Left forelimb (tissue), 1 donor: ENCODE measurements at regions not wholly inside any gene's neighbourhood (a gene's known extent, or its start where the extent isn't known, plus 50 kb on each side); places are given as distances from the start of the nearest gene placed in this dataset.

Experiments used
- DNase-seq: peaks from one replicate; pipeline ENCODE4 v3.0.0-alpha.2; 2018; ENCODE audit warnings: low spot score

DNA sequence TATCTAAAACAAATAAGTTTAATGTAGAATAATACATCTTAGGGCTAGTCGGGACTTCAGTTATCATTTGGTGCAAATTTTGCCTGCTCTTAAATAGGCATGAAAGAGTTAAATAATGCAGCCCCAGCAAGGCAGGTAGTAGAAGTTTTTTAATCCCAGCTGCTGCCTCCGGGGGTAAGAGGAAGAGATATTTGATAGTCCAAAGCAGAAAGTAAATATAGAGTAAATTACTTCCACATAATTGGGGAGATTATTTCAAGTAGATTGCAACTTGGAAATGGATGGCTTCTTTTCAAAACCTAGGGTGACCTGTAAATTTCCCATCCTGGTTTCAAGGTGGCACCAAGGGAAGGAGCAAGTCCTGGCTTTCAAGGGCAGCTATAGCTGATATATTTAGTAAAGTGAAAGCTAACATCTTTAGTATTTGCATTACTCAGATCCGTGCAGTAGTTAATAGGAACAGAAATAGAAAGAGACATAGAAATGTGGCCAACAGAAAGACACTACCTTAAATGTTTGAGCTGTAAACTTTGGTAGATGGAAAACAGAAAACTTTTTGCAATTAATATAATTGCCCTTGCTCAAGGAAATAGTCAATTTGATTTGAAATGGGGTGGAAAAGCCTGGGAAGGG is 109.1 kb downstream of the LMO4 start:
- no peak for DNase-seq

DNA sequence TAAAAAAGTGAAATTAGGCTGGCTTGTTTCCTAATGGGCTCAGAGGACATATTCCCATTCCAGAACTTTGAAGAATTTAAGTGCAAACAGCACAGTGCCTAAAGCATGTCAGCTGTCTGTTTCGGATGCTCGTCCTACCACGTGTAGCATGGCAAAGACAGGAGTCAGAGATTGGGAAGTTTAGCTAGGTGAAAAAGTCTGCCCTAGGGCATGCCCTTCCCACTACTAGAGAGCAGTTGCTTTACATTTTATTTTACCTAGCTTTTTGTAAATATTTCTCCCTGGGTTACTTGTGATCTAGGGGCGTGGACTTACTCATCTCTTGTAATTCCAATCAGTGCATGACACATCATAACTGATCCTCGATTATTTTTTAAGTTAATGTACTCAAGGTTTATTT is 111.1 kb downstream of the LMO4 start:
- DNase-seq: no peak

DNA sequence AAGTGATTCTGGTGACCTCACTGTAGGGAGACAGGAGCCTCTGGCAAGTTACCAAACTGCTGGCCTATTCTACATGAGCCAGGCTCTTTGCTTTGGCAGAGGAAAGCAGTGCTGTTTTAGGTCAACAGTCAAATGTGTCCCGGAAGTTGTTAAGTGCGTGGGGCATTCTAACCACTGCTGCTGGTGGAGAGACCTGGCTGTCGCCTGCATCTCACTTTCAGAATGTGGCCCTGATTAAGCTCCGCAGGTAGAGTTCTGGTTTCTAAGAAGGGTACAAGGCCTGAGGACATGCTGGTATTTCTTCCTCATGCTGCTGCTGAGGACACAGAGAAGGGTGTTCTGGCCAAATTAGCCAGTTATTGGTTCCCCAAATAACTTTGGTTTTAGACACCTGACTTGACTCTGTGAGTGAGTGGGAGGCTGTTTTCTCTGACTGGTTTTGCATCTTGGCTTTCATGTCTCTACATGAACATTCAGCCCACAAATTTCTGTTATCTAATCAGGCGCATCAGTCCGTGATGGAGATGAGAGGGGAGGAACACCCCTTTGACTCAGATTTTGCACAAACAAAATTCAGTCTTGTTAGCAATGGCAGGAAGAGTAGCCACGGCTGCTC is 120.8 kb downstream of the LMO4 start:
- DNase-seq: no peak

DNA sequence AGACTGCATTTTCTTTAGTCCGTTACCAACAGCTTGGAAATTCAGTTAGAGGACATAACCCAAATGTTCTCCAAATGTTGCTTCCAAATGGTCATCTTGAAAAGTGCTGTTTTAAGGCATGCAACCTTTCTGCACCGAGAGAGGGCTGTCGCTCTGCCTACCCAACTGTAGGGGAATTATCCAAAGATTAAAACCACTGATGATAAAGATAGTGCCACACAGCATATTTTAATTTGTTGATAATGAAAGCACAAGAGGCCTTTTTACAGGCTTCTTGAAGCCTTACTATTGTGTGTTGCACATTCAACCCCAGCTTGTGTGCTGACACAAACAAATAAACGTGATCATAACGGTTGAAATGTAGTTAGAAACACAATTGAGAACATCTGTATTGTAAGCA is 121.5 kb downstream of the LMO4 start:
- DNase-seq: no peak

DNA sequence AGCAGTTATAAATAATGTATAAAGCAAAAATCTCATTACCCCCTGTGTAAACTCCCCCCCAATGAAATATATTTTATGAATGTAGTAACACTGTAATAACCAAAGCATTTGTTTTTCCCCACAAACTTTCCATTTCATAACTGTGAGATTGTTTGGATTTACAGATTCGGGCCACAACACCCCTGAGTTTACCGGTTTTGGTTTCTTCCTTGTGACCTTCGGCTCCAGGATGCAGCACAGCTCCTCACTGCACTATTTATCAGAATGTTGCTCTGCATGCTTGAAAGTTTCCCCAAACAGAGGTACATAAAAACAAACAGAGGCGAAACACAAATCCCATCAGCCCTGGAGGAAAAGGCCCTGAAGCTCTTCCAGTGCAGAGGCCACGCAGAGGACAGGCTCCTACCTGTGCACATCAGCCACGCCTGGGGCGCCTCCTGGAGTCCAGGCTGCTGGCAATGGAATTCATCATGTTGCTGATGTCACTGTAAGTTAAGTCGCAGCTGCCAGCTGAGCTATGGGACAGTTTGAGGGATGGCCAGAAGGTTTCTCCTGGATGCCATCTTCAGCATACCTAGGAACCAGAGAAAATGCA is 122.0 kb downstream of the LMO4 start:
- DNase-seq: no peak

DNA sequence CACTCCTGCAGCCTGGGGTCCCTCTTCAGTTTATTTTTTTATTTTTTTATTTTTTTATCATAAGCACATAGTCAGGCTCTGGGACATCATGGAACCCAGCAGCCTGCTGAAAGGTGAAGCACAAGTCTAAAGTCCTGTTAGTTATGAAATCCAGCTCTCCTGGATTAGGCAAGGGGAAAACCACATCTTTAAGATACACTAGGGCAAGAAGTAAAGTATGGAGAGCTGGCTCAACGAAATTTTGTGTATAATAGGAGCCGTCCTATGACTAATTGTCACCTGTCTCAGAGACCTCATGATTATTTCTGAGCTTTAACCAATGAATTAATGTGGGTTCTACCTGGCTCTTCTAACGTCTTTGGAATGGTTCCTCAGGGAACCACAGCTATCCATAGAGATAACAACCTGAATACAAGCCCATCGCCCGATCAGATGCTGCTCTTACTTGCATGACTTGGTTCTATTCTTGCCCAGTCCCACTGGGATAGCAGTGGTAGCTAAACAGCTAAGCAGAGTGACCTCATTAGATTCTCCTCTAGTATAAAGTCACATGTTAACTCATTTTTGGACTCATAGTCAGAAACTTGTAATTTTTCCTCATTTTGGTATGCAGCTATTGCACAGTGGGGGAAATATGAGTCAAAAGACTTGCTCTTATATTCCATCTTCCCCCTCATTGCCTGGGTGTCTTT is 122.7 kb downstream of the LMO4 start:
- no peak for DNase-seq

DNA sequence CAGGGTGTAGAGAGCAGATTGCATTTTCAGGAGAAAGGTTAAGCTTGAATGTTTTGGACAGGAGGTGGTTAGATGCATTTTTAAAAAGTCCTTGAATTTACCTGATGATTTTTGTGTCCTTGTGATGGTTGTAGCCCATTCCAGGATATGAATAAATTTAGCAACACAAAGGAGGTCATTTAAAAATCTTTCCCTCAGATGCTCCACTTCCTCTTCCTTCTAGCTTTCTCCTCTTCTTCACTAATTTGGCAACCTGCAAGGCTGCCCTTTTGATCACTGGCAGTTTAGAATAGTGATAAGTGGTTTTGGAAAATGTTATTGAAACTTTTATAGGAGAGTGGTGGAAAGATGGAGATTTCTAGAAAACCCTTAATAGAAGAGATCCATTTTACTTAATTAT is 124.0 kb downstream of the LMO4 start:
- no peak for DNase-seq

DNA sequence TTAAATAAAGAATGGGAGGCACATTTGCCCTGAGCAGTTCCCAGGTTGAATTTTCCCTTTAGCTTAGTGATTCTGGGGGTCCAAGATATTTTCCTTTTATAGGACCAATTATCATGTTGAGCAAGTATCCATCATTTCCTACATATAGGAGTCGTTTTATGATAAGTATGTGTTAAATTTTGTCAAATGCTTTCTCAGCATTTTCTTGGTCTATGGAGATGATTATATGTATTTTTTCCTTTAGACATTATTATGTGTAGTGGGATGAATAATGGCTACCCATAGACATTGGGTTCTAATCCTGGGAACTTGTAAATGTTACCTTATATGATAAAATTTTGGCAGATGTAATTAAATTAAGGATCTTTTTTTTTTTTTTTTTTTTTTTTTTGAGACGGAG is 128.7 kb downstream of the LMO4 start:
- no peak for DNase-seq

DNA sequence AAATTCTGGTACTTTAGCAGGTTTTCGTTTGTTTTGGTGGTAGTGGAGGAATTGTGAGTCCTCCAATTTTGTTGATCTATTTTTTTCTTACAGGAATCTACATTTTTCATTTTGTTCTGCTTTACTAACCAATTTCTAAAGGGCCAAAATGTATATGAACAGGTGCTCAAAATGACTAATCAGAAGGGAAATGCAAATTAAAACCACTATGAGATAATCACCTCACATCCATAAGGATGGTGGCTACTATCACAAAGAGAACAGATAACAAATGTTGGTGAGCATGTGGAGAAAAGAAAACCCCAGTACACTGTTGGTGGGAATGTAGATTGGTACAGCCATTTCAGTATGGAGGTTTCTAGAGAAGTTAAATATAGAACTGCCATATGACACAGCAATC is 134.2 kb downstream of the LMO4 start:
- no peak for DNase-seq

DNA sequence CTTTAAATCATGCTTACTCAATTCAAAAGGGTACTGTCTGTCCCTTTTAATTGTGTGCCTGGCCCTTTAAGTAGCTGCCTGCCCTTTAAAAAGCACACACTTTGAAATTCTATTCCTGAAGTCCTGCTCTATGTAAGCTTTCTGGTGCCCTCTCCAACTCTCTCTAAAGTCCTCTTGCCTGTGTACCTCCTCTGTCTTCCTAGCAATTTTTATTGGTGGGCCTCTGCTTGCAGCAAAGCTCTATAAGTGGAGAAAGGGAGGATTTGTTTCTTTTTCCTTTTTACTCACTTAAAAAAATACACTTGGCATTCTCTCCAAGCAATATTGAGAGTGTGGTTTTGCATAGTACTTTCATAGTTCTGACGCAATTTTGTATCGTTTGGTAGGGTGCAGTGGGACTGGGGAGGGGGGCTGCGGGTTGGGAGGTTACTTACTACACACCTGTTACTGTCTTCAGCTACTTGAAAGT is 135.4 kb downstream of the LMO4 start:
- no peak for DNase-seq

DNA sequence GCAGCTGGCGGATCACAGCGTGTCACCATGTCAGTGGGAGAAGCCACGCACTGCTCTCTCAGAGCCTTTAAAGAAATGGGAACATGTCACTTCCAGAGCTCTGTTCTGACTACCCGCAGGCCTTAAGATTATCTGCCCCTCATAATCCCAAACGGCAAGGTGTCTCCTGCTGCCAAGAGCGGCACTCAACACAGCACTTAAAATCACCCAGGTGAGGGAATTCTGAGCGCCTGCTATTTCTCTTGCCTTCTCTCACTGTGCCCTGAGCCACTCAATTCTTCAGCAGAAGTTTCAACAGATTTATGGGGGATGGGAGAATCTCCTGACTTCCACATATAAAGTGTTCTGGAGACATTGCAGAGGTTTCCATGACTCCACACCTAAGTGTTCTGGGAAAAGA is 137.9 kb downstream of the LMO4 start:
- no peak for DNase-seq

DNA sequence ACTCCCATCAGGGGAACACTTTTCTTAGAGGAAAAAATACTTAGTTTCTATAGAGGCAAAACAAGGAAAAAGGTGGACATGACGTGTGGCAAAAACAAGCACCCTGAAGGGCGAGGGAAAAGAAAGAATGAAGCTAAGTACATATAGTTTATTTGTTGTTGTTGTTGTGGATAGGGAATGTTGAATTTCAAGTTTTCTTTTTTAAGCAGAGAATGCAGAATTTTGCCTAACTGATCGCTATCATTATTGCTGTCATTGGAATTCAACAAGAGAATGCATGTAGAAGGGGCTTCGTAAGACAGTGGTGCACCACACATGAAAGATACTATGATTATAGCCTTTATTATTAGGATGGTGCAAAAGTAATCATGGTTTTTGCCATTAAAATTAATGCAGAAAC is 144.0 kb downstream of the LMO4 start:
- DNase-seq: no peak

DNA sequence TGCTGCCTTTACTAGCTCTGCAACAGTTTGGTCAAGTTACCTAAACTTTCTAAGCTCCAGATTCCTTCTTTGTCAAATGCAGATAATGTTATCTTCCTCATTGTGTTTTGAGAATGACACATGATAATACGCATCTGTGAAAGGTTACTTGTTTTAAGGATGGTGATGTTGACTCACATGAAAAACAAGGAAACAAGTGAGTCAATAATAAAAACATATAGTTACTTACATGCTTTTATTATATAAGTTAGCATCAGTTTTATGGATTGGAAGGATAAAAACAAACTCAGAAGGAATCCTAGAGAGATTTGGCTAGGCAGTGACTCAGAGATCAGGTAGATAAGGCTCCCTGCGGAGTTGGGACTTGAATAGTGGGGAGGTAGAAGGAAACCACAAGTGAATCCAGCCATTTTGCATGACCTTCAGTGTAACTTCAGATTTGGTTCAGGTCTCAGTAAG is 144.6 kb downstream of the LMO4 start:
- no peak for DNase-seq

DNA sequence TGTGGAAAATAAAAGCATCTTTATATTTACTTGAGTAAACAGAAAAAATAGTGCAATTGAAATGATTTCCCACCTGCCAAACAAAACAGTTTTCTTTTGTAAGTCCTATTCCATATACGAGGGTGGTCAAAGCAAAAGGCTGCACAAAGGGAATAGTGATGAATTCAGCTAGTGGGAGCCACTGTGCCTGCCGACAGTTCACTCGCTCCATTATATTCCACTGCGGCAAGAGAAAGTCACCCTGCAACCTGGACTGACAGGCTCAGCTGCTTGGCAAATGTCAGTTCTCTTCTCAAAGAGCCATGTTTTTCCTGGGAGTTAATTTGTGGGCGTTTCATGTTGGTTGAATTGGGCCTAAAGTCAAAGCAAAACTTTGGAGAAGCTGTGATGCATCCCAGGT is 145.4 kb downstream of the LMO4 start:
- no peak for DNase-seq

DNA sequence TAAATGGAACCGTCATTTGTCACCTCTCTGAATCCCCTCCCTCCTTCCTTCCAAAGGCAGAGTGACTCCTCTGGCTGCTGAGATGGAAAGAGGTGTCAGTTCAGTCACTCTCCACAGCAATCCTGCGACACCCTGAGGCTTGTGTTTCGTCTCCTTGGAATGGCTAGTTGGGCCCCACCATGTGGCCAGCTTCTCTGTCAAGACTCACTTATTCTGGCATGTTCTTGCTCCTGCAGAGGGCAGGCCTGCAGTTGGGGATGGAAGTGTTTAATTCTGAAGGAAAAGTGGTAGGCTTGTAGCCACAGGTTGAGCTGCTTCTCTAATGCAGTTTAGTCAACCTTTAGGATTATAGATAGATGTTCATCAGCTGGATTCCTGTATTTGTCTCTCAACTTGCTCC is 149.6 kb downstream of the LMO4 start:
- DNase-seq: no peak

DNA sequence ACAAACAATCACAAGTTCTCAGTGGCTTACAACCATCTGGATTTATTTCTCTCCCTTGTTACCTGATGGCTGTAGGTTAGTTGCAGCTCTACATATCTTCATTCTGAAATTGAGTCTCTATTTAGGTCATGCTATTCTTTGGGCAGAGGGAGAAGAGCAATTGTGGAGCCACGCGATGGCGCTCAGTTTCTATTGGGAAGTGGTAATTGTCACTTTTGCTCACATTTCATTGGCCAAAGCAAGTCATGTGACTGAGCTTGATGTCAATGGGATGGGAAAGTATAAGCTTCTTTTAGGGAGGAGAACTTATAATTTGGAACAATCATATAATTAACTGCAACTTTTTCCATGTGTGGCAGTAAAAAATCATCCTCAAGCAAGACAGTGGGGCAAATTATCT is 166.5 kb downstream of the LMO4 start:
- DNase-seq: no peak

DNA sequence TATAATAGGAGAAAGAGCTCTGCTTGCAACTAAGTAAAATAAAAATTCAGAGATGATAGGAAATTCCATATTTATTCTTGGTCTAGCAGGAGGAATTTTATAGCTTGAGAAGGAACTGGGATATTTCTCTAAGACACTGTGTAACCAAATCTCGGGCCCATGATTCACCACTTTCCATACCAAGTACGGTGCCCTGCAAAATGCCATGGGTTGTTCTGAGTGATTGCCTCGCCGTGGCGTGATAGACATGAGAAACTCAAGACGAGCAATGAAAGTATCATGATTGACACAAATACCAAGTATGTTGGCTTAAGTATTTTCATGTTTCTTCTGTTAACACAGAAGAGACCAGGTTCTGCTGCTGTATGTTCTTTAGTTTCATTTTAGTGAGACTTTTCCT is 167.2 kb downstream of the LMO4 start:
- DNase-seq: no peak

DNA sequence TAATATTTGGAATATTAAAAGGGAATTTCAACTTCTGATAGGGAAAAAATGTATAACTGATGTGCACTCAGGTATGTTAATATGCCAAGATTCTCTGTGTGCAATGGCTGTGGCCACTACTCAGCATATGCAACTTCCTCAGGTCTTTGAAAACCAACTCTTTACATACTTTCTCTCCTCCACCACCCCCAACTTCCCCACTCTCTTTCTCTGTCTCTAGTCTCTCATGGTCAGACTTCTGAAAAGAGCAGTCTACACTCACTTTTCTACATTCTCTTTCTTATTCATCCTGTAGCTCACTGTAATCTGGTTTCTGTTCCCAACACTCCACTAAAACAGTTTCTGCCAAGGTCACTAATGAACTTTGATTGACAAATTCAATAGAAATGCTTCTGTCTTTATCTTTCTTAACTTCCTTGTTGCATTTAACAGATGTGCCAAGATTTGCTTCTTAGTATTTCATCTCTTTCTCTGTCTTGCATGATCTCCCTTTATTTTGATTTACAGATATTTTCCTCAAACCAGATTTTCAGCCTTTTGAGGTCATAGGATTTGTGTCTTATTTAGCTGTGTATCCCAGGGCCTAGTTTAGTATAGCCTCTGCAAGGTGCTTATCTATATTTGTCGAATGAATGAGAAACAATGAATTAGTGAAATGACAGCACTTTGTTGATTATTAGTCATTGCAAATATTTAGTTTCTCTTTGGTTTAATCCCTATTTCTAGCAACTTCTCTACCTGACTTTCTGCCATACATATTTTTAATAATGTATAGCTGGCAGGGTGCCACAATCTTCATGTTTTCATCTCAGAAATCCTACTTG is 168.9 kb downstream of the LMO4 start:
- no peak for DNase-seq

DNA sequence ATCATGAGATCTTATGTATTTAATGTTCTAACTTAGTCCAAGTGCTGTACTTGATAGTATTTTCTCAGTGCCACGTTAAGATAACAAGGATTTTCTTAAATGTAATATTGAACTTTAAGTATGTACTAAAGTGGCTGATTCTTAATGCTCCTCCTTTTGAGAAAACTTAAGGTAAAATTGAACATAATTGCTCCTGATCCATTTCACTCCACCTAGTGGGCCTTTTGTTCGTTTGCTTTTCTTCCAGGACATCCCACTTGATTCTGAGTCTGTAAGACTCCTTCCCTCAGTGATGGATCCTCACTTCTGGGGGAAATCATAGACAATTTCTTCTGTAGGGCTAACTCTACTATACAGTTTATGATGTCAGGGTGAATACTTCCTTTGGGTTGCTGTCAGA is 173.1 kb downstream of the LMO4 start:
- no peak for DNase-seq

DNA sequence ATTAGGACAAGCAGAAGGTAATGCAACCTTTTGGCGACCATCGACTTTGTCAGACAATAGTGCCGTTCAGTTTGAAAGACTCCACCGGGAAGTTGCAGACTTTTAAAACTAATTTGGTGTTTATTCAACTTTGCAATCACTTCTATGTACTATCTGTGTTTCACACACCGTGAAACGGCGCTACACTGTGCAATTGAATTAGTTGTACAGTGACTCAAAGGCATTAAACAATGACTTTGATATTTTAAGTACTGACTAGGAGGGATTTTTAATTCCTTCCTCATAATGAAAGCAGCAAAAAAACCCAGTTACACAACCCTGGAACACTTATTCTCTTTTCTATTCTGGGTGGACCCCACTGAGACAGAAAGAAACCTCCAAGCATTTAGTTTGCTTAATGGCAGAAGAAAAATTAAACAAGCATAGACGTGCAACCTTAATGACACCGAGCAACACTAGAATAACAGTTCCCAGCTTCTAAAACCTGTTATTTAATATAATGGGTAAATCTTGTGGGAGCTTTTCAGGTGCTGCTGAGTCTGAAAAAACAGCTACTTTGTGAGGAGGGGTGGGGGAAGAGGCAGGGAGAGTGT is 176.8 kb downstream of the LMO4 start:
- no peak for DNase-seq

DNA sequence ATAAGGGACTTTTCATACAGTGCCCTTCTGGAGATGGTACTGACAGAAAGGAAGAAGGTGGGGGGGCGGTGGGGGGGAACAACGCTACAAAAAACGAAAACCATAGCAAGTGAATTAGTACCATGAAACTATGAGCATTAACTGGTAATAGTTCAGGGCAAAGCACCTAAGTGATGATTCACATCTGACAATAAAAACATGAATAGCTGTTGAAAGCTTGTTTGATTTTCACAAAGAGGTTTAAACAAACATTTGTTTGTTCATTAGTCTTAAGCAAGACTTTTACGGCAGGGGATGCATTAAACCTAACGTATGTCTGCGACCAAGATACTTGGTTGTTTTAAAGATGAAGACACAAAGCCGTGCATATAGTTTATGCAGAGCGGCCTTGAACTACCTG is 177.5 kb downstream of the LMO4 start:
- no peak for DNase-seq

DNA sequence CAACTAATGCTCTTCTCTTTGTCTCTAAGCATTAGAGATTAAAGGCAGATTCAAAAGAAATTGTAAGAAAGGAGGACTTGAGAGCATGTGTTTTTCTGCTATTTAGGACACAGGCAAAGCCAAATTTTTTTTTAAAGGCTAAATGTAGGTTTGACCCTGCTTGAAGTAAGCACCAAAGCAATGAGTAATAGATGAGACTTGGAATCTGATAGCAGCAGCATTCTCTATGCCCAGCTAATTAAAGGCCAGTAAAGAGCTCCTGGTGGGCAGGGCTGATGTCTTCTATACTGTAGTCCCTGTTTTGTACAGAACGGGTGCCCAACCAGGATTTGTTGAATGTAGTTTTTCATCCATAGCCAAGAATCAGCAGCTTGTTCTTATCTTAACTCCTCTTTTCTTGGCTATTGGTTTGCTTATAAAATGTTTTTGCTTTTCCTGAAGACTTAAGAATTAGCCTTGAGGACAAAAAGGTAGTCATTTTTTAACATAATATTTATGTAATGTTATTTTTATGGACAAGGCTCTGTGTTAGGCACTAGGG is 179.6 kb downstream of the LMO4 start:
- no peak for DNase-seq
